AG10803 (cell line): ENCODE measurements at regions not wholly inside any gene's neighbourhood (a gene's known extent, or its start where the extent isn't known, plus 50 kb on each side); places are given as distances from the start of the nearest gene placed in this dataset.

ENCODE experiments used
- DNase-seq: peaks from one replicate; pipeline ENCODE4 v3.0.0; 2010; ENCODE audit warnings: low read depth
- H3K4me3 ChIP-seq: 2 replicates; pipeline ENCODE4 v1.5.1; 2011; ENCODE audit warnings: mild to moderate bottlenecking, low read length, control low read depth
- TF ChIP-seq, protein P1 (sequence below): conservative IDR thresholded peaks from 2 replicates; pipeline ENCODE4 v1.5.1; 2011; ENCODE audit warnings: mild to moderate bottlenecking, low read length, control low read depth, inconsistent platforms

DNA sequence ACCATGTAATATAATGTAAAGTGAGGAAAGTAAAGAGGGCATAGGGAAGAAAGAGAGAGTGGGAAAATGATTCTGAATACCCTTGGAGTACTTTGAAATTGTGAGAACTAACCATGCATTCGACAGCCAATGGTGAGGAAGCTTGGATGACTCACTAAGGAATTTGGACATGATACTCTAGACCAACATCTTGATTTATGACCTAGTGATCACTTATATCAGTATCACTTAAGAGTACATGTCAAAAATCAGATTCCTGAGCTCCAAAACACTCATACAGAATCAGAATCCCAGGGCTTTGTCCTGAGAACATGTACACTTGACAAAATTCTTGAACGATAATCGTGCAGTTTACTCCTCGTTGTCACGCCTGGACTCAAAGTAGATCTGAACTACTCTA lies 1899.8 kb upstream of the PIK3C3 start:
- no peak overlapping the region for H3K4me3 ChIP-seq
- TF ChIP-seq, protein P1, sequence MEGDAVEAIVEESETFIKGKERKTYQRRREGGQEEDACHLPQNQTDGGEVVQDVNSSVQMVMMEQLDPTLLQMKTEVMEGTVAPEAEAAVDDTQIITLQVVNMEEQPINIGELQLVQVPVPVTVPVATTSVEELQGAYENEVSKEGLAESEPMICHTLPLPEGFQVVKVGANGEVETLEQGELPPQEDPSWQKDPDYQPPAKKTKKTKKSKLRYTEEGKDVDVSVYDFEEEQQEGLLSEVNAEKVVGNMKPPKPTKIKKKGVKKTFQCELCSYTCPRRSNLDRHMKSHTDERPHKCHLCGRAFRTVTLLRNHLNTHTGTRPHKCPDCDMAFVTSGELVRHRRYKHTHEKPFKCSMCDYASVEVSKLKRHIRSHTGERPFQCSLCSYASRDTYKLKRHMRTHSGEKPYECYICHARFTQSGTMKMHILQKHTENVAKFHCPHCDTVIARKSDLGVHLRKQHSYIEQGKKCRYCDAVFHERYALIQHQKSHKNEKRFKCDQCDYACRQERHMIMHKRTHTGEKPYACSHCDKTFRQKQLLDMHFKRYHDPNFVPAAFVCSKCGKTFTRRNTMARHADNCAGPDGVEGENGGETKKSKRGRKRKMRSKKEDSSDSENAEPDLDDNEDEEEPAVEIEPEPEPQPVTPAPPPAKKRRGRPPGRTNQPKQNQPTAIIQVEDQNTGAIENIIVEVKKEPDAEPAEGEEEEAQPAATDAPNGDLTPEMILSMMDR: no peak
- no peak for DNase-seq

DNA sequence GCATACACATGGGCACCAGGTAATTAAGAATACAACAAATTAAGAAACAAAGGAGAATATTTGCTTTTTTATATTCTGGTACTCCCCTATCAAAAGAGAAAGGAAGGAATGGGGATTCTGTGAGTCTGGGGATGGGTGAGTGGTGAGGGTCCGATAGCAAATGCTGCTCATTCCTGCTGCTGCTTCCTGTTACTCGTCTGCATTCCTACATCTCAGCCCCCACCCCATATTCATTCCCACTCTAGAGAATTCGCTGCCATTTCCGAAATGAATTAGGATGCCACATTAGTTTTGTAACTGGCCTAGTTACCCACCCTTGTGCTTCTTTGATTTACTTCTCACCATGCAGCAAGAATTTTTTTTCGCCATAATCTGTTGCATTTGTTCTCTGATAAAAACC lies 1905.3 kb upstream of the PIK3C3 start:
- no peak overlapping the region for H3K4me3 ChIP-seq
- TF ChIP-seq, protein P1: no peak
- no peak for DNase-seq

DNA sequence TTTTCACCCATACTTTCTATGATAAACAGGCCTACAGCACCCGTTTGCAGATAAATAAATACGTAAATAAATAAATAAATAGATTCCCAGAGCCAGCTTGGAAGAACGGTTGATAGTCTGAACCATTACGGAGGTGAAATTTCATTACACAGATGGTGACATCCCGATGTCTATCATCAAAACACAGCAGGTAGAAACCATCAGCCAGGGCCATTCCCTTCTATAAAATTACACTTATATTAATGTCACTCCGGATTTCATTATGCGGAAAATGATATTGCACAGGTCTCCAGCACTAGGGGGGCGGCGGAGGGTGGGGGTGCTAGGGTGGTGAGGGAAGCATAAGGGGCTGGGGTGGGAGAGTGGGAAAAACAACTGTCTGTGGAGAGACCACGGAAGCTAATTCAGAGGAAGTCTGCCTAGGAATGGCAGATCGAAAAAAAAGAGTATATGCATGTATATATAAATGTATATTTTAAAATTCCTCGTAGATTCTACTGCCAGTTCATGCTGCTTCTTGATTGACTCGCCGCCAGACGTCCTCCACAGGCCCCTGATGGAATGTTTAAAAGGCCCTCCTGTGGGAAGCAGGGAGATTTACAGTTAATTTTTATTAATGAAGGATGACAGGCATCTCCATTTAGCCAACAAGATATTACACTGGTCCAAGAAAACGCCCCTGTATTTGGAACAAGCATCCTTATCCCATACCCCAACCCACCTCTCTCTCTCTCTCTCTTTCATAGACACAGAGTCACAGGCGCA lies 1906.0 kb upstream of the PIK3C3 start:
- no peak overlapping the region for H3K4me3 ChIP-seq
- no peak for DNase-seq
- TF ChIP-seq, protein P1: no peak

DNA sequence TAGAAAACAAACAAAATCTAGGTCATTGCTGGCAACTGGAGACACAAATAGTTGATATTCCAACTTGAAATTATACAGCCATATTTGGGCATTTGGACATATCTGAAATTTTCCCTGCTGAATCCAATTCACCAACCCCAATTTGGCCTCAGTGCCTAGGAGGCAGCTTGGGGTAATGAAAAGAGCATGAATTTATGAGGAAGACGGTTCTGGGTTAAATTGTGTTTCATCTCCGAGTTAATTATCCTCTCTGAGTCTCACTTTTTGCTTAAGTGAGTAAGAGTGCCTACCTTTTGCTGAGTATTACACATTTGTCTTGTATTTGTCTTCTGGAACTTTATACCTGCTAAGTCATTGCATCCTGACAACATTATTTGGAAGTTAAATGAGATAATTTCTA lies 1906.8 kb upstream of the PIK3C3 start:
- TF ChIP-seq, protein P1: no peak
- no peak overlapping the region for H3K4me3 ChIP-seq
- no peak for DNase-seq

DNA sequence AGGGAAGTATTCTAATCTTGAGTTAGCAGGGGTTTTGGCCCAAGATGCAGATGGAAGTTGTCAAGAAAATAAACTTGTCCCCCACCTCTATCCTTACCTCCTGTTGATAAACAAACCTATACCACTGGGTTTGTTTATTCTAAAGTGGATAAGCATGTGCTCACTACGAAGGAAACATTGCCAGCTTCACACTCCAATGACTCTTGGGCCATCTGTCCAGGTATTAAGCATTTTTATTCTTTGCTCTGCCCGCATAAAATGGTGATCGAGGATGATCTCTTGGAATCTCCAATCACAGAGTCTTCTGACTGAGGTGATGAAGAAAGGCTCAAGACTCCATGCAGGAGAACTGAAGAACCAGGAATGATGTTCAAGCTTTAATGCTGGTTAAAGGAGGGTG lies 1908.4 kb upstream of the PIK3C3 start:
- no peak overlapping the region for H3K4me3 ChIP-seq
- DNase-seq: no peak
- TF ChIP-seq, protein P1: no peak

DNA sequence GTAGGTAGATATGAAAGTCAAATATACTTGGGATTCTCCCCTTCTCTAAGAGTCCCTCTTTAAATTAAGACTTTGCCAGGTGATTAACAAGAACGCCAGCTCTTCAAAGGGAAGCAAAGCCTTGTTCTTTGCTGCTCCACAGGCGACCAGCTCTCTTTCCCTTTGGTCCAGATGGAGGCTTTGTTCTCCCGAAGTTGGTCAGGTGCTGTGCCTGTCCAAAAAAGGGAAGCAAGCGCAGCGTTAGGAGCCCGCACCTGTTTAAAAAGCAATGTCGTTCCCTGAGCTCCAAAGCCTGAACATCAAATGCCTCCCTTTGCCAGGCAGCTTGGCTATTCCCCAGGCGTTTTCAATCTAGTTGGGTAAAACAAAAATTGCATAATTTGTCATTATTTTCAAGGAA lies 1913.1 kb upstream of the PIK3C3 start:
- no peak for DNase-seq
- no peak overlapping the region for H3K4me3 ChIP-seq
- TF ChIP-seq, protein P1: no peak

DNA sequence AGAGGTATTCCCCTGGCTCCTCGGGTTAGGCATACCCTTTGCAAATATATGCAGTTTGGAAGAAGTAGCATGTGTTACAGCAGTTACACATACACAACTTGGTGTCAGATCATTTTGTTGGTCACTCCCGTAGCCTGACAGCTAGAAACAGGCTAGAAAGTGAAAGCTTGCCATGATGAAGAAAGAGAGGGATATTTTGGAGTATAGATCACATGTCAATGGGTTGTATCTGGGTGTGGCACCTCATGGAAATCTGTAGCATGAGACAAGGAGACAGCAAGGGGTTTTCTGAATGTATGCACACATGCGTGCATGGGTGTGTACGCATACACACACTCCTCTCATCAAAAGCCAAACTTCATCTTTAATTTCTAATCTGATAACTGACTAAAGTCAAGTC lies 1914.5 kb upstream of the PIK3C3 start:
- no peak overlapping the region for H3K4me3 ChIP-seq
- TF ChIP-seq, protein P1: no peak
- DNase-seq: no peak
